HepG2 (cell line): ENCODE measurements at regions not wholly inside any gene's neighbourhood (a gene's known extent, or its start where the extent isn't known, plus 50 kb on each side); places are given as distances from the start of the nearest gene placed in this dataset.

Source experiments
- ATAC-seq: fragments of 200-7000 bp; cut with Tn5 transposase; 3 replicates; pipeline ENCODE4 v1.9.1; 2020; ENCODE audit warnings: mild to moderate bottlenecking, moderate library complexity
- BruUV-seq: library from RNA; stranded (reverse); fragments of 400-500 nt; replicated peaks from 2 replicates; lab custom pipeline; 2021; lab: Mats Ljungman, UMichigan
- CTCF ChIA-PET: fragments of 300-600 bp; formaldehyde crosslinking; extraction: SDS; loops from one replicate; lab custom pipeline; 2021; ENCODE audit warnings: low total read pairs, inconsistent platforms, low intra/inter-chr PET ratio; lab: Yijun Ruan, JAX
- POLR2A ChIA-PET: fragments of 350-600 bp; sonication (Branson Sonifier 250); formaldehyde crosslinking; loops from one replicate; lab custom pipeline; 2020; ENCODE audit warnings: antibody characterized with exemption, inconsistent platforms; lab: Yijun Ruan, JAX
- DNase-seq: peaks from one replicate; pipeline ENCODE4 v3.0.0-alpha.2; 2015; ENCODE audit warnings: low spot score
- FAIRE-seq: peaks from 3 replicates; lab custom pipeline; 2011; peaks lifted over from hg19 to GRCh38; lab: Jason Lieb, UNC
- H2AFZ ChIP-seq: one replicate; pipeline ENCODE4 v1.6.1; 2011; ENCODE audit warnings: low read length, inconsistent platforms
- H3K27ac ChIP-seq: fragments of 300-600 bp; 3 replicates; pipeline ENCODE4 v1.8.0; 2011; ENCODE audit warnings: mixed run types, mild to moderate bottlenecking, mixed read lengths, low read length, inconsistent platforms; ENCODE audit not compliant: insufficient read depth; ENCODE audit errors: extremely low read length
- H3K27me3 ChIP-seq, 2 experiments: fragments of 200-600 bp in 1 of 2; 2 replicates in 1 of 2; 3 replicates in 1 of 2; pipeline versions ENCODE4 v1.6.0 to v1.8.0; 2011; ENCODE audit warnings: low read length in 2 of 2, mild to moderate bottlenecking in 2 of 2, moderate library complexity in 2 of 2, inconsistent platforms in 1 of 2; ENCODE audit not compliant: insufficient read depth in 2 of 2, control insufficient read depth in 1 of 2
- H3K36me3 ChIP-seq, 2 experiments: fragments of 200-600 bp in 1 of 2; replicated peaks in 1 of 2; 2 replicates in 1 of 2; 3 replicates in 1 of 2; pipeline versions ENCODE4 v1.5.1 to v1.8.0; 2011; ENCODE audit warnings: low read length in 2 of 2, inconsistent platforms in 1 of 2; ENCODE audit not compliant: insufficient read depth in 2 of 2, control insufficient read depth in 1 of 2
- H3K4me1 ChIP-seq: 2 replicates; pipeline ENCODE4 v1.5.1; 2012; ENCODE audit warnings: low read length, inconsistent platforms; ENCODE audit not compliant: insufficient read depth
- H3K4me2 ChIP-seq: 2 replicates; pipeline ENCODE4 v1.6.0; 2011; ENCODE audit warnings: low read depth, low read length, inconsistent platforms
- H3K4me3 ChIP-seq, 3 experiments: fragments of 200-600 bp in 1 of 3; sonication (generic), shearing (Covaris generic) in 1 of 3; replicated peaks in 1 of 3; 2 replicates each; pipeline ENCODE4 v1.5.1; 2011 to 2016; ENCODE audit warnings: low read length in 3 of 3, inconsistent platforms in 2 of 3, low read depth in 2 of 3, mild to moderate bottlenecking in 2 of 3, control low read depth in 1 of 3, mixed read lengths in 1 of 3; ENCODE audit not compliant: insufficient read depth in 1 of 3
- H3K79me2 ChIP-seq: one replicate; pipeline ENCODE4 v1.6.1; 2011; ENCODE audit warnings: low read length, inconsistent platforms; ENCODE audit not compliant: insufficient read depth
- H3K9ac ChIP-seq: 2 replicates; pipeline ENCODE4 v1.6.0; 2011; ENCODE audit warnings: mild to moderate bottlenecking, low read depth, low read length, inconsistent platforms; ENCODE audit not compliant: insufficient read depth
- H3K9me3 ChIP-seq: 2 replicates; pipeline ENCODE4 v1.5.1; 2012; ENCODE audit warnings: mild to moderate bottlenecking, low read length
- H4K20me1 ChIP-seq: 2 replicates; pipeline ENCODE4 v1.6.0; 2011; ENCODE audit warnings: inconsistent platforms, mild to moderate bottlenecking, low read length, moderate library complexity; ENCODE audit not compliant: insufficient read depth
- NFAT5 ChIP-seq: sonication (generic); formaldehyde crosslinking; IDR thresholded peaks from 2 replicates; pipeline ENCODE4 v1.4.0; 2020; ENCODE audit warnings: missing genetic modification reagents
- RAD21 ChIP-seq: fragments of 450-650 bp; formaldehyde crosslinking; IDR thresholded peaks from 2 replicates; pipeline ENCODE4 v1.5.0; 2020; ENCODE audit warnings: mild to moderate bottlenecking
- SMC3 ChIP-seq: IDR thresholded peaks from 2 replicates; pipeline ENCODE4 v1.6.1; 2011; ENCODE audit warnings: low read length, improper control_type of control experiment
- STAG1 ChIP-seq: sonication (generic); formaldehyde crosslinking; IDR thresholded peaks from 2 replicates; pipeline ENCODE4 v1.4.0; 2020; ENCODE audit warnings: missing genetic modification reagents
- TBP ChIP-seq: sonication (generic); formaldehyde crosslinking; IDR thresholded peaks from 2 replicates; pipeline ENCODE4 v1.5.0; 2020; ENCODE audit warnings: missing genetic modification reagents
- WGBS: methylation state at CpG from one replicate; pipeline ENCODE4 v1.1.6; 2017; ENCODE audit warnings: low lambda C conversion rate; 5-methylcytosine and 5-hydroxymethylcytosine counted together
- in situ Hi-C: cut with HindIII; loops from 2 replicates; pipeline ENCODE4 v1.10.0; 2017; ENCODE audit warnings: low pct_unique_long_range_greater_than_20kb; ENCODE audit not compliant: extremely low pct_ligation_motif_present
- intact Hi-C: fragments of 100-400 bp; cut with micrococcal nuclease; formaldehyde crosslinking; loops from one replicate; pipeline ENCODE4 v1.10.0; 2022; ENCODE audit not compliant: unreplicated experiment
- TF ChIP-seq, protein P1 (sequence below): sonication (generic); formaldehyde crosslinking; IDR thresholded peaks from 2 replicates; pipeline ENCODE4 v1.5.0; 2020; ENCODE audit warnings: mild to moderate bottlenecking, missing genetic modification reagents, moderate library complexity

- H3K79me2 ChIP-seq: no peaks in the 10 kb centered on the region
- no peaks in the 10 kb centered on the region for H3K9me3 ChIP-seq
- H3K36me3 ChIP-seq: peaks cover 4 to 16% of the 10 kb centered on the region in 2 experiments; a peak in 3 of 5 replicates
- no peaks in the 10 kb centered on the region for H3K4me1 ChIP-seq
- no peak overlapping the region for H3K27ac ChIP-seq
- no peak overlapping the region for H3K9ac ChIP-seq
- ATAC-seq (peak; percentile 89), FAIRE-seq (peak; percentile 63)
- BruUV-seq: no TSS peak
- TF ChIP-seq TBP (CRISPR knock-in tag) (no peak), STAG1 (CRISPR knock-in tag) (peak; percentile 71), RAD21 (CRISPR knock-in tag) (peak; percentile 53; the same call in 1 of the 2 replicates), SMC3 (peak; percentile 62; the same call in 1 of the 2 replicates), NFAT5 (CRISPR knock-in tag) (no peak)
- TF ChIP-seq, protein P1, sequence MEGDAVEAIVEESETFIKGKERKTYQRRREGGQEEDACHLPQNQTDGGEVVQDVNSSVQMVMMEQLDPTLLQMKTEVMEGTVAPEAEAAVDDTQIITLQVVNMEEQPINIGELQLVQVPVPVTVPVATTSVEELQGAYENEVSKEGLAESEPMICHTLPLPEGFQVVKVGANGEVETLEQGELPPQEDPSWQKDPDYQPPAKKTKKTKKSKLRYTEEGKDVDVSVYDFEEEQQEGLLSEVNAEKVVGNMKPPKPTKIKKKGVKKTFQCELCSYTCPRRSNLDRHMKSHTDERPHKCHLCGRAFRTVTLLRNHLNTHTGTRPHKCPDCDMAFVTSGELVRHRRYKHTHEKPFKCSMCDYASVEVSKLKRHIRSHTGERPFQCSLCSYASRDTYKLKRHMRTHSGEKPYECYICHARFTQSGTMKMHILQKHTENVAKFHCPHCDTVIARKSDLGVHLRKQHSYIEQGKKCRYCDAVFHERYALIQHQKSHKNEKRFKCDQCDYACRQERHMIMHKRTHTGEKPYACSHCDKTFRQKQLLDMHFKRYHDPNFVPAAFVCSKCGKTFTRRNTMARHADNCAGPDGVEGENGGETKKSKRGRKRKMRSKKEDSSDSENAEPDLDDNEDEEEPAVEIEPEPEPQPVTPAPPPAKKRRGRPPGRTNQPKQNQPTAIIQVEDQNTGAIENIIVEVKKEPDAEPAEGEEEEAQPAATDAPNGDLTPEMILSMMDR (CRISPR knock-in tag): peak; percentile 80
- TF ChIP-seq, all 625 proteins: peak for 4
- Histone ChIP-seq H3K4me2 (no peak overlapping the region), H4K20me1 (no peaks in the 10 kb centered on the region), H2AFZ (no peak overlapping the region), H3K27me3 (no peaks in the 10 kb centered on the region), H3K4me3 (no peak overlapping the region)
- intact Hi-C loops: loop anchor here (2.0 to 5.0 kb wide), 2 partner anchors 32 to 136 kb away; no protein-coding TSS in a partner anchor
- ChIA-PET CTCF (interaction anchor here (2.4 kb wide), 1 partner anchor 32 kb away, joined by 12 read pairs; no protein-coding TSS in a partner anchor), POLR2A (no interaction called here)
- DNase-seq: peak; percentile 53
- 85% methylated on average over 6 of the region's 9 CpGs for WGBS
- in situ Hi-C loops: loop anchor here (10.0 kb wide), 1 partner anchor 134 kb away; no protein-coding TSS in a partner anchor
Measured at GRCh38 chr14:71720978-71721624, 211.1 kb upstream of the RGS6 start.
